Limb (tissue), 2 donors: ENCODE measurements at regions not wholly inside any gene's neighbourhood (a gene's known extent, or its start where the extent isn't known, plus 50 kb on each side); places are given as distances from the start of the nearest gene placed in this dataset.
"Not testable (repeated sequence)": the region's sequence is repeated elsewhere in the genome, so short reads cannot be mapped to it uniquely, and the experiment has no call there.

Experiments
- DNase-seq, 2 donors: peaks; one replicate each; pipeline ENCODE4 v3.0.0-alpha.2; 2016; ENCODE audit errors: extremely low spot score in 2 of 2

DNA sequence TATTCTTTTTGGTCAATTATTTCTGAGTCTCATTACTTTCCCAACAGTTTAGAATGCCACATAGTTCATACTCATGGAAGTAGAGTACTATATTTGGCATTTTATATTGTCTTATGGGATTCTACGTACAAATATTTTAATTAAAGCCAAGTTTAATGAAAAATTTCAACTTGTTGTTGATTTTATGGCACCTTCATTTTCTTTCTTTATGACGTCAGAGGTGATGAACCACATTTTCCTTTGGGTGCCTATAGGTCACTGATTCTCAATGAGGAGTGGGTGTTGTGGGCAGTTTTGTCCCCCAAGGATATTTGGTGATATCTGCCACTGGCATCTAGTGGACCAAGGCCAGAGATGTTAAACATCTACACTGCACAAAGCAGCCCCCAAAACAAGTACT, 1071.3 kb downstream of the NXPH1 start:
- DNase-seq = no peak

DNA sequence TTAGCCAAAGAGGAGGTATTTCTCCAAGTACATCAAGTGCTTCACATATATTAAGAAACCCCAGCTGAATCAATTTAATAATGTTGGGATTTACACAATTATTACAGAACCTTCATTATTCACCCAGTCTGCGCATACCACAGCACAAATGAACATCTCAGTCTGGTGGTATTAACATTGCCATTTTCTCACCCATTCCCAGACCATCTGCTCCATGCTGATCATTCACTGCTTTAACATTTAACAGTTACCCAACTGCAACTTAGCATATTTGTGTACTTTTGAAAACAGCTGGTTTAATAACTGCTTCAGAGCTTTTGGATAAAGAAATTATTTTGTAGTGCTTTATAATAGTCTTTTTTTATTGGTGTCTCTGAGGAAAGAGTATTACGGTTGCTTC, 1072.1 kb downstream of the NXPH1 start:
- no peak for DNase-seq

DNA sequence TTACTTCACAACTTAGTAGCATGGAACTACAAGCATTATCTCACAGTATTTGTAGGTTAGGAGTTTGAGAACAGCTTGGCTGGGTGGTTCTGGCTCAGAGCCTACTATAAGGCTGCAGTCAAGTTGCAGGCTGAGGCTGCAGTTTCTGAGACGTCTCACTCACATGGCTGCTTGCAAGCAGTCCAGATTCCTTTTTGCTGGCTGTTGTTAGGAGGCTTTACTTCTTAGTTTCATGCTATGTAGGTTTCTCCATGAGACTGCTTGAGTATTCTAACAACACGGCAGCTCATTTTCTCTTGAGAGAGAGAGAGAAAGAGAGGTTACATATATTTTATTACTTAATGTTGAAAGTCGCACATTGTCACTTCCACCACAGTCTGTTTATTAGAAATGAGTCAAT, 1073.9 kb downstream of the NXPH1 start:
- peak; percentile 24 to 31 for DNase-seq

DNA sequence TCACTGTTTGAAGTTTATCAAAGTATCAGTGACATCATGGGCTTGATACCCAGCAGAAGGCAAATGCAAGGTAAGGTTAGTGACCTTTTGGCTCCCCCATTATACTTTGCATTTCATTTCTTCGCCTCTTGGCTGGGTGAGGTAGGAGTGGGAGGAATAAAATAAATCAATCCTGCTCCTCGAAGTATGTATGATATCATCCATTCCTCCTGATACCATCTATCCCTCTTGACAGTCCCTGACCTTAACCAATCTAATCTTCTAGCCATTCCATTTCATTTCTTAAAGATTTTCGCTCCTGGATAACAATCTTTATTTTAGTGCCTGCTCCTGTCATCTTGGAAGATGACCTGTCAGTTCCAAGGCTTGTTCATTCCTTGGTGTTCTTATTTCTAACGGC, 1083.3 kb downstream of the NXPH1 start:
- no peak for DNase-seq

DNA sequence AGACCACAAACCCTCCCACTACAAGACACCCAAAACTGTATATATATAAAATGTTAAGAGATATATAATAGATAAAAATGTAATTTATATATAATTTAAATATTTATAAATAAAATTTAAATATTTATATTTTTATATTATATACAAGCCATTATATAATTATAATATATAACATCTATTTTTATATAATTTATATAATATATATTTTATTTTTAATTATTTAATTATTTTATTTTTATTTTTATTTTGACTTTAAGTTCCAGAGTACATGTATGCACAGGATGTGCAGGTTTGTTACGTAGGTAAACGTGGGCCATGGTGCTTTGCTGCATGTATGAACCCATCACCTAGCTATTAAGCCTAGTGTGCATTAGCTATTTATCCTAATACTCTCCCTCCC, 1090.2 kb downstream of the NXPH1 start:
- DNase-seq = no peak

DNA sequence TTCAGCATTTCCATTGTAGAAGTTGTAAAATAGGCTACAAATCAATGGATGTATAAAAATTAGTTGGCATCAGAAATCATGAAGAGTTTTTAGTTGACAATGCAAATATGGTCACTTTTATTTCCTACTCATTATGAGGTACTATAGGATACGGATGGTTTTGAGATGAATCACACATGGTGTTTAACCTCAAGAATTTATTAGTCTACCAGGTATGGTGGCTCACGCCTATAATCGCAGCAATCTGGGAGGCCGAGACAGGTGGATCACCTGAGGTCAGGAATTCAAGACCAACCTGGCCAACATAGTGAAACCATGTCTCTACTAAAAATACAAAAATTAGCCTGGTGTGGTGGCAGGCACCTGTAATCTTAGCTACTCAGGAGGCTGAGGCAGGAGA, 1119.0 kb downstream of the NXPH1 start:
- DNase-seq = not testable (repeated sequence)

DNA sequence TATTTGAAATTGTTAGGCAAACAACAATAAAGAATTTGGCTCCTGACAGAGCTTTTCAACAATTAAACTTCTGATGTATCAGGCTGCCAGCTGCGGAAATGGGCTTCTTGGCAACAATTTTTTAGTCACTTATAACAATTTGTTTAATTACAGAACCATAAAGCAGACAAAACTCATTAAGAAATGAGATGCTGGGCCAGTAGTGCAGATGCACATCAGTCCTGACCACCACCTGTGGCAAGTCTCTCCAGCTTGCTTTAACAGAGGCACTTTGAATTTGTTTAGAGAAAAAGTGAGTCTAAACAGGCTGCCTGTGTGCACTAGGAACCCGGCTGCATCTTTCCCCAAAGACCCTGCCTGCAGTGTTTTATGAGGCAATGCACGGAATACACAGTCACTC, 1124.4 kb downstream of the NXPH1 start:
- DNase-seq = no peak

DNA sequence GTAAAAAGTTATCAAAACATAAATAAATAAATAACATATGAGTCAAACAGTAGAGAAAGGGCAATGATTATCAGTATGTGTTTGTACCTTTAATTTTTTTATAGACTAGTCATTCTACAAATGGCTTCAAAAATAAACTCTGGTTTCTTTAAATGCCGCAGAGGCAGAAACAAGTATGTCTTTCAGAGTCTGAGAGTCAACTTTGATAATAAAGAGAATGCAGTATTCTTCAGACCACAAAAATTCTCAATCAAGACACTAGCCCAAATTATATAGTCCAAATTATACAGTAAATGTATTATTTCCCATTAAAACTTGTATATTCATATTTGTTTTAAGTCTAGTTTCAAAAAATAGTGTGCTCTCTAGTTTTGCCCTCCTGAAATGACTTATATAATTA, 1142.3 kb downstream of the NXPH1 start:
- no peak for DNase-seq

DNA sequence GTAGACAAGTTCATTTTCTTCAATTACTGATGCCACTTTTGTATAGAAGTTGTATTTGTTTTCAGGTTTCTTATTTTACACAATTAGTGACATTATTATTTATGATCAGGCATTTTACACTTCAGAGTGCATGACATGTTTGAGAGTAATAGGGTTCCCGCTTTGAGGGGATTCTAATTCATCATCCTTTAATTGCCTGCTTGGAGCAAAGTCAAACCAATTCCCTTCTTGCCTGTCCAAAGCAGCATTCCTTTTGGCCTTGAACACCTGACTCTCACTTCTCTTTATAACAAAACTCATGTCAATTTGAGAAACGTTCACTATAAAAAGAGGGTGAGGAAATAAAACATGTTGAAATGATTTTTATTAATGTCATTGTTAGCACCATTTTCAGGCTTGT, 1149.4 kb downstream of the NXPH1 start:
- no peak for DNase-seq

DNA sequence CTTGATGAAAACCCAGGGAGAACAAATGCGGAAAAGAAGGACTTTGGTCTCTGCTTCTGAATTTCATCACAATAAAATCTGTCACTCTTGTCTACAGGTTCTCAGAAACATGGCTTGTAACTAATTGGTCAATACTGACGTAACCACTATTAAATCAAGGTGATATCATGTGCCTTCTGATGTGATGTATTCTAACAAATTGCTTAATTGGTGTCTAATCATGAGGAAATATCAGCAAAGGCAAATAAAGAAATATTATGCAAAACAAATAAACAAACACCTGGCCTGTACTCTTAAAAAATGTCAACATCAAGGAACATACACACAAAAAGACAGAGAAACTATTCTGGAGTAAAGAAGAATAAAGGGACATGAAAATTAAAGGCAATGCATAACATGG, 1165.0 kb downstream of the NXPH1 start:
- no peak for DNase-seq

DNA sequence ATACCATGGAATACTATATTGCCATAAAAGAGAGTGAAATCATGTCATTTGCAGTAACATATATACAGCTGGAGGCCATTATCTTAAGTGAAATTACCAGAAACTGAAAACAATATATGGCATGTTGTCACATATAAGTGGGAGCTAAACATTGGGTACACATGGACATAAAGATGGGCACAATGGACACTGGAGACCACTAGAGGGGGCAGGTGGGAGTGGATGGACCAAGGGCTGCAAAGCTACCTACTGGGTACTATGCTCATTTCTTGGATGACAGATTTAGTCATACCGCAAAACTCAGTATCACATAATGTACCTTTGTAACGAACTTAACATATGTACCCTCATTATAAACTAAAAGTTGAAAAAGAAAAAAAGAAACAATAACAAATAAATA, 1167.6 kb downstream of the NXPH1 start:
- DNase-seq = no peak

DNA sequence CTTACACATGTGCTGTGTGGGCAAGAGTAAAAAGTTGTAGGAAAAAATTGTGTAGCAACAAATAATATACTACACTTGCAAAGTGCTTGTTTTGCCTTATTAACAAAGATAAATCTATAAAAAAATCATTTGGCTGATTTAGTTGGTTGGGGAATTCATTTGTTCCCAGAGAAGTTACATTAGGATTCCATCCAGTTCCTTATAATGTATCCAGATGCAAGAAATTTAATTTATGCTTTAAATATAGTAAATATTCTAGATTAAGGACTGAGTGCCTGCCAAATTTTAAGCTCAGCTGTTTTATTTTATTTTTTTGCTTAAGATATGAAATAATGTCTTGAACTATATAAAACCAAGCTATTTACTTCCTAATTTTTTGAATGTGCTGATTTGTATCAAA, 1169.9 kb downstream of the NXPH1 start:
- no peak for DNase-seq

DNA sequence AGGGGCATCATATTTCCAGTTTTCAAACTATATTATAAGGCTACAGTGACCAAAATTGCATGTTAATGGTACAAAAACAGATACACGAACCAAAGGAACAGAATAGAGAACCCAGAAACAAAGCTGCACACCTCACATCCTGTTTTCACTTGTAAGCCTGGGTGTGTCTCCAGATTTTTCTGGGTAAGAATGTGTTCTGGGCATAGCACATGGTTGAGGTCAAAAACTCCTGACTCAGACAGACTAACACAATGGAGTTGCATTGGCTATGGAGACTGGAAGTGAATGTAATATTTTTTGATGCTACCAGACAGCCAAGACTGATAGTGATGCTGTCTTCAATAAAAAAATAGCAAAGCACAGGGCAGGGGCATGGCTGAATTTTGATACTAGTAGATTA, 1175.2 kb downstream of the NXPH1 start:
- no peak for DNase-seq

DNA sequence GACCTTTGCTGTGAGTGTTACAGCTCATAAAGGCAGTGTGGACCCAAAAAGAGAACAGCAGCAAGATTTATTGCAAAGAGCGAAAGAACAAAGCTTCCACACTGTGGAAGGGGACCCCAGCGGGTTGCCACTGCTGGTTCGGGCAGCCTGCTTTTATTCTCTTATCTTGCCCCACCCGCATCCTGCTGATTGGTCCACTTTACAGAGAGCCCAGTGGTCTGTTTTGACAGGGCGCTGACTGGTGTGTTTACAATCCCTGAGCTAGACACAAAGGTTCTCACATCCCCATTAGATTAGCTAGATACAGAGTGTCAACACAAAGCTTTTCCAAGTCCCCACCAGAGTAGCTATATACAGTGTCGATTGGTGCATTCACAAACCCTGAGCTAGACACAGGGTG, 1187.5 kb downstream of the NXPH1 start:
- DNase-seq = not testable (repeated sequence)

DNA sequence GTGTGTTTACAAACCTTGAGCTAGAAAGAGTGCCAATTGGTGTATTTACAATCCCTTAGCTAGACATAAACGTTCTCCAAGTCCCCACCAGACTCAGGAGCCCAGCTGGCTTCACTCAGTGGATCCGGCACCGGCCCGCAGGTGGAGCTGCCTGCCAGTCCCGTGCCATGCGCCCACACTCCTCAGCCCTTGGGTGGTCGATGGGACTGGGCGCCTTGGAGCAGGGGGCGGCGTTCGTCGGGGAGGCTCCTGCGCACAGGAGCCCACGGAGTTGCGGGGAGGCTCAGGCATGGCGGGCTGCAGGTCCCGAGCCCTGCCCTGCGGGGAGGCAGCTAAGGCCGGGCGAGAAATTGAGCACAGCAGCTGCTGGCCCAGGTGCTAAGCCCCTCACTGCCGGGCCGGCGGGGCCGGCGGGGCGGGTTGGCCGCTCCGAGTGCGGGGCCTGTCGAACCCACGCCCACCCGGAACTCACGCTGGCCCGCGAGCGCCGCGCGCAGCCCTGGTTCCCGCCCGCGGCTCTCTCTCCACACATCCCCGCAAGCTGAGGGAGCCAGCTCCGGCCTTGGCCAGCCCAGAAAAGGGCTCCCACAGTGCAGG, 1188.0 kb downstream of the NXPH1 start:
- DNase-seq = not testable (repeated sequence)

DNA sequence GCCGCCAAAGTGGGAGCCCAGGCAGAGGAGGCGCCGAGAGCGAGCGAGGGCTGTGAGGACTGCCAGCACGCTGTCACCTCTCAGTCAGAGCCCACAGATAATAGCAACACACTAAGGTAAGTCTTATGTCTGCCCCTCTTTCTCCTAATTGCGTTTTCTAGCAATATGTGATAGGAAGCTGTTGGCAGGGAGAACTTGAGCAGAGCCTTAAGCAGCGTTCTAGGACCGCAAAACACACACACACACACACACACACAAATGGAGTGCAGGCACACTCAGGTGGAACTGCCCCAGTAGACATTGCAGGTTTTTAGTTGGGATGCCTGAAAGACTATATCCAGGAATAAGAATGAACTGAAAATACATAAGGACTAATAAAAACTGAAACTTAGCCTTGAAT, 1188.5 kb downstream of the NXPH1 start:
- no peak for DNase-seq

DNA sequence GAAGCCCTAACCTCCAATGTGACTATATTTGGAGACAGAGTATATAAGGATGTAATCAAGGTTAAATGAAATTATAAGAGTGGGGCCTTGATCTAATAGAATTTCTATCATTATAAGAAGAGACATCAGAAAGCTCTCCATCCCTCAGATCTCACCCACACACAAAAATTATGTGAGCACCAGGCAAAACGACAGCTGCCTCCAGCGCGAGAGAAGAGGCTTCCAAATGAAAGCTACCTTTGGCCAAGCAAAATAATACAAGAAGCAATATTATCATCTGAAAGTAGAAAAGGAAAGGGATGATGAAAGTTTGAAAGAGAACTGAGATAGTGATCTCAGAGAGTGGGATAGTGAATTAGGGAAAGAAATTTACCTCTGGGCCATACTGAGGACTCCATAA, 1192.5 kb downstream of the NXPH1 start:
- no peak for DNase-seq

DNA sequence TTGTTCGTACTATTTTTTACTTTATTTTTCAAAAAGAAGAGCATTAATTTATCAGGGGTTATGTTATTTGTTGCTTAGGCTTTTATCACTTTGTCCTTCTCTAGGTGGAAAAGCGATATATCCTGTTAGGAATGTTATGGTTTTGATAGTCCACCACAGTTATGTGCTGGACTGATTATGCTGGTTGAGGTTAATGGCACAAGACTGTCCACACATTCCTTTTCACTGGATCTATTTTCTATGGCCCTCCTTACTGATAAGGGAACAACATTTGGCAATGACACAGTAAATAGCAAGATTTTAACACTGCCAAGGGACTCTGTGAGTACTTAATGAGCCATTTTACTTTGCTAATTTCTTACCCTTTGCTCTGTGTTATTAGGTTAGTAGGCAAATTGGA, 1212.3 kb downstream of the NXPH1 start:
- DNase-seq = no peak

DNA sequence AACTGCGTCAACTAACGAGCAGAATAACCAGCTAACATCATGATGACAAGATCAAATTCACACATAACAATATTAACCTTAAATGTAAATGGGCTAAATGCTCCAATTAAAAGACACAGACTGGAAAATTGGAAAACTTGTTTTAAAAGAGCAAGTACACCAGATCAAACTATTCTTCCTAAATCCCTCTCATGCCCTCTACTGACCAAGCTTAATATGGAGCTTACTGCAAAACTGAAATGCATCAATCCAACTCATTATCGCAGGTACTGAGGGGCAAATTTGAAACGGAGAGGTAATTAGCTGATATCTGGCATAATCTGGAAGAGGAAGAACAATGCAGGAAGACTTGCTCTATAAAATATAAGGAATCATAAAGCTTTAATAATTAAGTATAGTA, 1223.8 kb downstream of the NXPH1 start:
- DNase-seq = no peak

DNA sequence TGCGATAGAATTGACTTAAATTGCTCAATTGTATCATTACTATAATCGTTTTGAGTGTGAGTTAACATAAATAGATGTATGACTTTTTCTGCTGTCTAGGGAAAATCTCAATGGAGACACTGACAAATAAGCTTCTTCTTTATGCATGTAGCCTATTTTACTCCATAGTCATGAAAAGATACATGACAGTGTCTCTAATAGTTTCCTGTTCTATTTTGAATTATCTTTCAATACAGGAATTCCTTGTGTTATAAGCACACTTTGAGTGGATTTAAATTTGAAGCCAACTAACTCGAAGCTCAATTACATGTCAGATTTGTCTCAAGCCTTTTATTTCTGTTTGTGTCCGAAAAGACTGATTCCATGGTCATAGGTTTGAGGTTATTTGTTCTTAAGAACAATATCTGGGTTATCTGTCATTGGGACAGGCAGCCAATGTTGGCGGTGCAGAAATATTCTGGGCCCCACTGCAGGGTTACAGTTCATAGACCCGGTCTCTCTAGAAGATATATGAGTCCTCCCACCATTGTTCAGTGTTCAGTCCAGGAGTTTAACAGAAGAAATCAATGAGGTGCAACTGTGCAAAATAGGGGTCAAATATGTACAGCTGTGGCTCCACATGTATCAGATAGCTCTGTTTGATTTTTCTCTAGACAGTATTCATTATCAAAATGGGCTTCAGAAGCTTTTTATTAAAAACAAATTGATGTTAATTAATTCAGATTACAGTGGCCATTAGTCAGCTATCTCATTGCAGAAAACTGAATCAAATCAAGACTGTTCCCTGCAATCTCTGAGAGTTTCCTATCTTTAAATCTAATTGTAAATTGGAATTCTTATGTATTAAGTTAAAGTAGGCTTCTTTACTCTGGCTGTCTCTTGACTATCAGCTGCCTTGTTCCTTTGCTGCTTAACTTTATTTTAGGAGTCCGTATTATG, 1238.8 kb downstream of the NXPH1 start:
- DNase-seq = no peak

DNA sequence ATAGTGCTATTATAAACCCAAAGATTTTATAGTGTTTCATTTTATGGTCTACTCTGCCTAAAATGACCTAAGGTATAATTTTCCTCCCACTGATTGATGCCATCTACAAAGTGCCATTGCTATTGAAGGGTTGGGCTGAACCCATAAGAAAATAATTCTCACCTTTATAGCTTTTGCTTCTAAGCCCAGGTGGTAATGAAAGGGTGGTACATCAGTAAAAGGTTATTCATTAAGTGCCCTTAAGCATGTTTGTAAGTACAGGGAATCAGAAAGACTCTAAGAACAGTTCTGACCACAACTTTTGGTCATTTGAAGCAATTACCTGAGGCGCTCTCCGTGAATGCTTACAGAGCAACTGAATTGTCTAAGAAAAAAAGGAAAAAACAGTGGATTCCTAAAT, 1247.3 kb downstream of the NXPH1 start:
- DNase-seq = no peak

DNA sequence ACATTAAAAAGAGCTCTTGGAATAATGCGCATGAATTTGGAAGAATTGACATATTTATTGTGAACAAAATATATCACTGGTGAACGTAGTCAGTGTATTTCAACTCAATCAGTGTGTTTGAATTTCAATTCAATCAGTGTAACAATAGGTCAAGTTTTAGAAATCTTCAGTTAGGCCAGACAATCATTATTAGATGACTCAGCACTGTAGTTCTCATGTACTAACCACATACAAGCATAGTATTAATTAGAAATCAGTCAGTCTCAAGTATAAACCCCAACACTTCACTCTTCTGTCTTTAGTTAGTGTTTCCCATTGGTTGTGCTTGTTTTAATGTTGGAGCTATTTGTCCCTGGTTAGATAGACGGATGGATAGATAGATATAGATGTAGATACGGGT, 1247.9 kb downstream of the NXPH1 start:
- DNase-seq = no peak

DNA sequence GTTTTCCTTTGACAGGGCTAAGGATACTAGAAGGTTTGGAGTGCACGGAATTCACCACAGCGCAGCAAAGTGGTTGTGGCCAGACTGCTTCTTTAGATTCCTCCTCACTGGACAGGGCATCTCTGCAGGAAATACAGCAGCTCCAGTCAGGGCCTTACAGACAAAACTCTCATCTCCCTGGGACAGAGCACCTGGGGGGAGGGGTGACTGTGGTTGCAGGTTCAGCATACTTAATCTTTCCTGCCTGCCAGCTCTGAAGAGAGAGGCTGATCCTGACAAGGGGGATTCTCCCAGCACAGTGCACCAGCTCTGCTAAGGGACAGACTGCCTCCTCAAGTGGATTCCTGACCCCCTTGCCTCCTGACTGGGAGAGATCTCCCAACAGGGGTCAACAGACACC, 1257.9 kb downstream of the NXPH1 start:
- no peak for DNase-seq
